Erythroblast (primary cell): ENCODE measurements at regions not wholly inside any gene's neighbourhood (a gene's known extent, or its start where the extent isn't known, plus 50 kb on each side); places are given as distances from the start of the nearest gene placed in this dataset.

Source experiments
- DNase-seq, 2 experiments: peaks; one replicate each; lab custom pipeline; 2025; lab: John Stamatoyannopoulos, UW
- GATA1 ChIP-seq: IDR thresholded peaks from 2 replicates; pipeline ENCODE4 v1.6.1; 2011; ENCODE audit warnings: low read depth, mild to moderate bottlenecking, control low read depth, low read length, moderate library complexity
- POLR2A ChIP-seq: IDR thresholded peaks from 2 replicates; pipeline ENCODE4 v1.6.1; 2011; ENCODE audit warnings: mild to moderate bottlenecking, low read length

DNA sequence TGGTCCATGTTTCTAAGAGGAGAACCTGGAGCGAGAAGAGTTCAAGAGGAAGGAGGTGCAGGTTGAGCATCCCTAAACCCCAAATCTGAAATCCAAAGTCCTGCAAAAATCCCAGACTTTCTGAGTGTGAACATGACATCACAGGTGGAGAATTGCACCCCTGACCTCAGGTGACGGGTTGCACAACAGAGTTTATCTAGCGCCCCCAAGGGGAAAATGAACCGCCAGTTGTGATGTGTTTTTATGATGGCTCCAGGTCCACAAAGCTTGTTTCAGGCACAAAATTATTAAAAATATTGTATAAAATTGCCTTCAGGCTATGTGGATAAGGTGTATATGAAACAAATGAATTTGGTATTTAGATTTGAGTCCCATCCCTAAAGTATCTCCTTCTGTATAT, 420.0 kb downstream of the GABRB3 start:
- no peak for DNase-seq
- TF ChIP-seq GATA1, result no peak
- no peak for TF ChIP-seq POLR2A

DNA sequence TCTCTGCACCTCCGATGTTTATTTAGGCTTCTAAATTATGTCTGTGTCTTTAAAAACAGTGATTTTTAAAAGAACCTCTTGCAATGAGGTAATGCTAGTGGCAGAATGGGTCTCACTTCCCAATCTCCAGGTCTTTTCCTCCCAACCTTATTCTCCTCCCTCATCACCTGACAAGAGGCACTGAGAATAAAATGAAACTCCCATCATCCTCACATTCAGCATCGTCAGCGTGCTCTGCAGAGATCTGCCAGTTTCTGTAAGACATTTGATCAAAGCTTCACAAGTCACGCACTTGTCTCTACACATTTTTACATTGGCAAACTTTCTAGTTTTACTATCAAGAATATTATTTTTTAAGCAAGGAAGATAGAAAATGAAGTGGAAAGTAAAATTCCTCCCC, 420.5 kb downstream of the GABRB3 start:
- TF ChIP-seq GATA1 (no peak), POLR2A (no peak)
- no peak for DNase-seq

DNA sequence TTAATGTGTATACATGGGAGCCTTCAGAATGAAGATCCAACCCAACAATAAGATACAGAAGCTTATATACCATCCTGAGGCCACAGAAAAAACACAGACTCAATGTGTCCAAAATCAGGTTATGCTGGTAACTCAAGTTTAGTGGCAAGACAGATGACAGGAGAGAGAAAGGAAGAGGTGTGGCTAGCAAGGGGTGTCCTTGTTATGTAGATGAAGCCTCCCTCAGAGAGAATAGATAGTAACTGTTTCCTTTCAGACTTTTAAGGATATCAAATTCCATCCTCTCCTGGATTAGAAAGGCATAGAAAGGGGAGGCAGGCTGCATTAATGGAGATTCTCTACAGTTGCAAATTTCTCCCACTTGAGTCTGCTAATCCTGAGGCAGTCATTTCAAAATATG, 447.4 kb downstream of the GABRB3 start:
- TF ChIP-seq GATA1 (no peak), POLR2A (no peak)
- DNase-seq, result no peak

DNA sequence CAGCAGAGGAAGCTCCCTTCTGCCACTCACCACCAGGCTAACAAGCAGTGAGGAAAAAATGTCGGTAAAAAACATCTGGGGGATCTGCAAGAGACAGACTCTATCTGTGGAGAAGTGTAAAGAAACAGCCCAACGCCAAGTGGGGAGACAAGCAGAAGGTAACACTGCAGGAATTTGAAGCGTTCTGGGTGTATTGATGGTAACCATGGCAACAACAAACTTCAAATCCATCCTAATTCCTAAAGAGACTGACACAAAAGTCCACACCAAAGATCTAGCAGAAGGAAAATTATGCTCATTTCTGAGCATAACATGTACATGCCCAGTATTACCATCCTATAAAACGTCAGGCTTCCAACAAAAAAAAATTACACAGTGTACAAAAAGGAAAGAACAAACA, 449.3 kb downstream of the GABRB3 start:
- TF ChIP-seq POLR2A (no peak), GATA1 (no peak)
- DNase-seq, result no peak

DNA sequence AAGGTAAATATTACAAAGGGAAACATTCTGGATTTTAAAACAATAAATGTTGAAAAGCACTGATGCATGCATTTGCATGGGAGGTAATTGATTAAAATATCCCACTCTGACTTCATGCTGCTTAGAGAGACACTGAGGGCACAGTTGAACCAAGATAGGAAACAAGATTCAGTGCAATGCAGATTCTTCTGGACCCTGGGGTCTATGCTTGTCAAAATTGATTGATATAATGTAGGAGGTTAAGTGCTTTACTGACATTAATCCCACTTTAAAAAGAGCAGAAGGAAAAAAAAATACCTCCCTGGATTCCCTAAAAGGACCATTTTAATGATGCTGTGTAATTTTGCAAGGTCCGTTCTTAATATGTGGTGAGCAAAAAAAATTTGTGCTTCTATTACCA, 454.2 kb downstream of the GABRB3 start:
- DNase-seq, result no peak
- no peak for TF ChIP-seq POLR2A
- no peak for TF ChIP-seq GATA1

DNA sequence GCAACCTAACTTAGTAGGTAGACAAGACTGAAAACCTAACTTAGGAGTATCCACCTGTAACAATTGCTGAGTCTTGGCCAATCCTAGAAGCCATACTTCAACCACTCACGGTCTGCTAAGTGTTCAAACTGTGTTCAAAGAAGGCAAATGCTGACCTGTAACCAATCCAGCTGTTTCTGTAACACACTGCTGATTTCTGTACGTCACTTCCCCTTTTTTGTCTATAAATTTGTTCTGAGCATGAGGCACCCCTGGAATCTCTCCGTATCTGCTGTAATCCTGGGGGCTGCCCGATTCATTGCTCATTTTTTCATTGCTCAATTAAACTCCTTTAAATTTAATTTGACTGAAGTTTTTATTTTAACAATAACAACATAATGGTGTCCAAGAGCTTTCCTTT, 451.4 kb upstream of the ATP10A start:
- no peak for DNase-seq
- TF ChIP-seq GATA1, result no peak
- no peak for TF ChIP-seq POLR2A

DNA sequence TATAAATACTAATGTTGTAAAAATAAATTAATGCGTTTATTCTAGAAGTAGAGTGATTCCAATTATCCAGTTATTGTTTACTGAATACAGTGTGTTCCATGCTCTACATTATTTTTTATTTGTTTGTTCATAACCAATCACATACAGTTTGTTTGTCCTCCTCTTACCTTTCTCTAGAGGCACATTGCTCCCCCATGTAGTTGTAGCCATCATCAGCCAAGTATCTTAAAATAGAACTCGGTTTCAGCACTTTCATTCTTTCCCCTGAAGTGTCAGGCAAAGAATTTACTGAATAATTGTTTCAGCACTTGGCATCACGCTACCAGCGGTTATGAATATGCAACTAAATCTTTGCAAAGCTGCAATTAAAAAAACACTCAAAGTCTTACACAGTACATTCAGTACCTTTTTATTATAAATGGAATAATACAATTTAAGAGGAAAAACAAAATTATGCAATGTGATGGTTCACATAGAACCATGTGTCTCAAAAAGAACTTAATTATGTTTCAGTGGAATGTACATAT, 448.6 kb upstream of the ATP10A start:
- DNase-seq, result no peak
- no peak for TF ChIP-seq POLR2A
- TF ChIP-seq GATA1, result no peak

DNA sequence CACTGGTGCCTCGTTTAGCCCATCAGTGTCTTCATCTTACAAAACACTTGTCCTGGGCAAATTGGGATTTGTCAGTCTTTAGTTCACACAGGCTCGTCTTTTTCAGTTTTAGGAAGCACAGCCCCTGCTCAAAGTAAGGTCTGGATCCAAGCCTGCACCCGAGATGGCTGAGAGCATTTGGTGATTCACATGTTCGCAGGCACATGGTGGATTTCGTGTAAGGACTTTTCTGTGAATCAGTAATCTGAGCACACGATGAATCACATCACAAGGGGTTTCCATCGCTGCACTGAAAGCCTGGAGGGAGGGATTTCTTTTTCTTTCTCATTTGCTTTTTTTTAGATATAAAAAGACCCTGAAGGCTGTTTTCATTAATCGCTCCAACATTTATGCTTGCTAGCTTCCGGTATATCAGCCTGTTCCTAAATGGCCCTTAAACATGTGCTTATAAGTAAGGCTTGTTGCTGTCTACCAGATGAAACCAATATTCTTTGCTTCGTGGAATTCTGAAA, 435.6 kb upstream of the ATP10A start:
- TF ChIP-seq GATA1, result no peak
- TF ChIP-seq POLR2A, result no peak
- no peak for DNase-seq

DNA sequence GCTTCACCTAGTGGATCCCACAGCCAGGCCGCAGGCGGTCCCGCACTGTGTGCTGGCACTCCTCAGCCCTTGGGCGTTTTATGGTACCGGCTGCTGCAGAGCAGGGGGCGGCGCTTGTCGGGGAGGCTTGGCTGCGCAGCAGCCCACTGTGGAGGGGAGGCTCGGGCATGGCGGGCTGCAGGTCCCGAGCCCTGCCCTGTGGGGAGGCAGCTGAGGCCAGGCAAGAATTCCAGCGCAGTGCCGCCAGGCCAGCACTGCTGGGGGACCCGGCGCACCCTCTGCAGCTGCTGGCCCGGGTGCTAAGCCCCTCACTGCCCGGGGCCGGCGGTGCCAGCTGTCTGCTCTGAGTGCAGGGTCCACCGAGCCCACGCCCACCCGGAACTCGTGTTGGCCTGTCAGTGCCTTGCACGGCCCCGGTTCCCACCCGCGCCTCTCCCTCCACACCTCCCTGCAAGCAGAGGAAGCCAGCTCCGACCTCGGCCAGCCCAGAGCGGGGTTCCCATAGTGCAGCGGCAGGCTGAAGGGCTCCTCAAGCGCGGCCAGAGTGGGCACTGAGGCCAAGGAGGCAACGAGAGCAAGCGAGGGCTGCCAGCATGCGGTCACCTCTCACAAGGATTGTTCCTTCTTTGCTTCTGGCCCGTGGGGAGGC, 435.0 kb upstream of the ATP10A start:
- DNase-seq, result no peak
- TF ChIP-seq POLR2A (no peak), GATA1 (no peak)

DNA sequence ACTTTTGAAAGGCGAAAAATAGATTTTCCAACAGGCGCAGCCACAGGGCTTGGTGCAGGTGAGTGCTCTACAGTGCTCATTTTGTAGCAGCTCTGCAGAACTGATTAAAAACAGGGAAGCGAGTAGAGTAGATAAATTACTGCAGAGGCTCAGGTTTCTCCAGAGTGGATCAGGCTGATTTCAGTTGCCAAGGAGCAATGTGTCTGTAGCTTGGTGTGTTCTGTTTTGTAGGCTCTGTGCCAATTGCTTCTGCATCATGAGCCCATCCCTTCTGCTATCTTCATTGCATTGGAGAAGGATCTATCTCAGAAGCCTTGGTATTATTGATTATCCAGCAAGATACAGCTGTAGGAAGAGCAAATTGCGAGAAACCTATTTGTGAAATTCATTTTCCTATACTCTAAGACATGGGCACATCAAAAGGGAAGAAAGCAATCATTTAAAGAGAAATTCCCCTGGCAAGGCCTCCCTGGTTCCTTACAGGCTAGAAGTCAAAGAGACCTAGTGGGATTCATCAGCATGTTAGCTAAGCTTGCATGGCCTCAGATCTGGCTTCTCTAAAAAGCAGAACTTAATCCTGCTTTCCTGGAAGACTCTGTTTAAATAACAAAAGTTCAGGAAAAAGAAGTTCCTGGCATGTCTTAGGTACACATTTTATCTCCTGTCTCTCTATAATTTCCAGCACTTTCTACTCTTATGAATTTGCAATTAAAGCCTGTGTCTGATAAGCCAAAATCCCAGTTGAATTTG, 432.4 kb upstream of the ATP10A start:
- DNase-seq, result no peak
- TF ChIP-seq GATA1 (no peak), POLR2A (no peak)

DNA sequence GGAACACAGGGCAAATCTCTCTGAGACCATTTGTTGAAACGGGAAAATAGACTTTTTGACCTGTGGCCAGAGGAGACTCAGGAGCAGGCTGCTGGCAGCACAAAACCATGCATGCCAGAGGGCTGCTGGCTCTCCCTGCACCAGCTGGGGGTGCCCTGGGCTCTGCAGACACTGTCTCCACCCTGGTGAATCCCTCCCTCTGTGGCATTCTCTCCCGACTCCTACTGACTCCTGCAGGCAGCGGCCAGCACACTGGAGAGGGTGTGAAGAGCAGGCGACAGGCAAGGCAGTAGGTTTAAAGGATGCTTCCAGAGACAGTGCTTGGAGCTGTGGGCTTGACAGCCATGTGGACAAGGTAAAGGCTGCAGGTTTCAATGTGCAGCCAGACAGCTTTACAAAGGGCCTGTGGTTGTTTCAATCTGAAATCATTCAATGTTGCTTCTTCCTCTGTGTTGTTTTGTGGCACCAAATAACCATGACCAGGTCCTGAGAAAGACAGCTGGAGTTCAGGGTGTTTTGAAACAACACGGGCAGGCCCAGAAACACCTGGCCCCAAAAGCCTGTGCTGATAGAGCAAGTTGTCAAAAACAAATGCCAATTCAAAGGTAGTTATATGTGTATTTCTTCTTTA, 431.0 kb upstream of the ATP10A start:
- TF ChIP-seq GATA1, result no peak
- no peak for TF ChIP-seq POLR2A
- no peak for DNase-seq

DNA sequence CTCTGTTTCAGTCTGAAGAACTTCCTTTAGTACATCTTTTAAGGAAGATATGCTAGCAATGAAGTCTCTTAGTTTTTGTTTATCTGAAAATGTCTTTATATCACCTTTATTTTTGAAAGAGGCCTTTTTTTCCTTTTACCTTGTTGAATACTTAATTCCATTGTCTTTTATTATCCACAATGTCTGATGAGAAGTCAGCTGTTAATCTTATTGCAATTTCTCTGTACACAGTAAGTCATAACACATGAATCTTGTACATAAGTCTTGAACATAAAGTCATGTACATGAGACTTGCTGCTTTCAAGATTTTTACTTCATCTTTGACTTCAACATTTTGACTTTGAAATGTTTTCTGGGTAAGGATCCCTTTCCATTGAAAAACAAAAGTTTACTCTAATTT, 424.3 kb upstream of the ATP10A start:
- TF ChIP-seq GATA1 (no peak), POLR2A (no peak)
- DNase-seq, result no peak

DNA sequence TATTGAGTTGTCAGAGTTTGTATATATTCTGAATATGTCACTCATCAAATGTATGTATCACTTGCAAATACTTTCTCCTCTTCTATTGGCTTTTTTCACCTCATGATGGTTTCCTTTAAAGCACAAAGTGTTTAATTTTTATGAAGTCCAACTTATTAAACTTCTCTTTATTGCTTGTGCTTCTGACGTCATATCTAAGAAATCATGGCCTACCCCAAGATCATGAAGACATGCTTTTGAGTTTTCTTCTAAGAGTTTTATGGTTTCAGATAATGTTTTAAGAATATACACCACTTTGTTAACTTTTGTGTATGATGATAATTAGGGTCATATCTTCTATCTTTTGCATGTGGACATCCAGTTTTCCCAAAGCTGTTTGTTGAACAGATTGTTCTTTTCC, 417.2 kb upstream of the ATP10A start:
- DNase-seq, result no peak
- TF ChIP-seq GATA1 (no peak), POLR2A (no peak)

DNA sequence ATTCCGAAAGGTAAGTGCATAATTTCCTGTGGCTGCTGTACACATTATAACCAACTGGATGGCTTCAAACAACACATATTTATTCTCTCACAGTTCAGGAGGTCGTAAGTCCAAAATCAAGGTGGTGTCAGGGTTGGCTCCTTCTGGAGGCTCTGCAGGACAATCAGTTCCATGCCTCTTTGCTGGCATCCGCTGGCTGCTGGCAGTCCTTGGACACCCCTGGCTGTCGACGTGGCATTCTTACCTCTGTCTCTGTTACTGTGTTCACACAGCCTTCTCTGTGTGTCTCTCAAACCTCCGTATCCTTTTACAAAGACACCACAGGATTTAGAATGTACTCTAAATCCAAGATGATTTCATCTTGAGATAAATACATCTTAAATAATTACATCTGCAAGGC, 398.8 kb upstream of the ATP10A start:
- no peak for TF ChIP-seq GATA1
- no peak for TF ChIP-seq POLR2A
- no peak for DNase-seq
